ENCODE measurements at regions not wholly inside any gene's neighbourhood (a gene's known extent, or its start where the extent isn't known, plus 50 kb on each side); places are given as distances from the start of the nearest gene placed in this dataset.

DNA sequence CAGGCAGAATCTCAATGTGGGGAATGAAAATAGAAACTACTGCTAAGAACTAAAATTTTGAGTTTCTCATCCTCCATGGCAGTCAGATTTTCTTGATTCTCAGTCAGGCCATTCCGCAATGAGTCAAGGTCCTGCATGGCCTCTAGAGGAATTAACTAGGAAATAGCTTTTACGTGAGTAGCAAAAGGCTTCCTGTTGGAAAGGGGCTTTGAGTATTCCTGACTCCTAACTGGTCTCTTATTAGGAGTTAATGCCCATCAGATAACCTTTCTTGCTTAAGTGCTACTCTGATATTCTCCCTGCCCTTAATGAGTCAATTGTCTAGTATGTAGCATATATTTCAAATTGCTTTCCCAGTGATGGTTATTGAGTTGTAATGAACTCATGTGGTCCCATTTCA lies 65.7 kb upstream of the ARHGAP24 start:
- ChIA-PET POLR2A (no interaction called here), CTCF (no interaction called here)
- no peak overlapping the region for H3K4me3 ChIP-seq
- no peaks in the 10 kb centered on the region for H3K9me3 ChIP-seq
- no peaks in the 10 kb centered on the region for H3K4me1 ChIP-seq
- WGBS (ENCODE audit: missing lambda C conversion rate), result 94% methylated on average over 2 of the region's 2 CpGs
- DNase-seq (ENCODE audit: low read depth in 1 of 2, low spot score in 1 of 2), result no peak
- no peak for ATAC-seq
- no peak overlapping the region for H3K27ac ChIP-seq
- TF ChIP-seq EP300 (IDR thresholded peaks at IDR 0.05), result no peak
- TF ChIP-seq, protein P1, sequence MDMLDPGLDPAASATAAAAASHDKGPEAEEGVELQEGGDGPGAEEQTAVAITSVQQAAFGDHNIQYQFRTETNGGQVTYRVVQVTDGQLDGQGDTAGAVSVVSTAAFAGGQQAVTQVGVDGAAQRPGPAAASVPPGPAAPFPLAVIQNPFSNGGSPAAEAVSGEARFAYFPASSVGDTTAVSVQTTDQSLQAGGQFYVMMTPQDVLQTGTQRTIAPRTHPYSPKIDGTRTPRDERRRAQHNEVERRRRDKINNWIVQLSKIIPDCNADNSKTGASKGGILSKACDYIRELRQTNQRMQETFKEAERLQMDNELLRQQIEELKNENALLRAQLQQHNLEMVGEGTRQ (IDR thresholded peaks at IDR 0.05), result no peak
- no peak overlapping the region for H3K4me2 ChIP-seq
- no peak for FAIRE-seq

DNA sequence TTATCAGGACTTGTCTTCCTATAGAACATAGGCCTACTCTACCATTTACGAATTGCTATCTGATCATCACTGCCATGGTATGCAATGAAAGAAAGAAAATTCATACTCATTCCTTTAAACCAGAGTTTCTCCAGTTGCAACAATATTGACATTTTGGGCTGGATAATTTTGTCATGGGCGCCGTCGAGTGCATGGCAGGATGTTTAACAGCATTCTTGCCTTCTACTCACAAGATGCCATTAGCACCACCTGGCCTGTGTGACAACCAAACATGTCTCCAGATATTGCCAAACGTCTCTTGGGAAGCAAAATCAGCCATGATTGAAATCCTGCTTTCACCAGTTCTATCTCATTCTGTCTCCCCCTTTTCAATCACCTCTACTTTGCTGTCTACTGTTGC lies 63.6 kb upstream of the ARHGAP24 start:
- ChIA-PET CTCF (no interaction called here), POLR2A (no interaction called here)
- no peaks in the 10 kb centered on the region for H3K9me3 ChIP-seq
- TF ChIP-seq RAD21 (conservative IDR thresholded peaks at IDR 0.05 in 1 of 2, IDR thresholded peaks at IDR 0.05 in 1 of 2) (no peak), JUNB (IDR thresholded peaks at IDR 0.05) (no peak), FOXS1 (CRISPR knock-in tag; IDR thresholded peaks at IDR 0.05) (no peak), FOSB (CRISPR knock-in tag; IDR thresholded peaks at IDR 0.05) (no peak), SMC3 (IDR thresholded peaks at IDR 0.05) (no peak), EP300 (IDR thresholded peaks at IDR 0.05) (no peak), JUN (IDR thresholded peaks at IDR 0.05) (no peak), EHMT2 (IDR thresholded peaks at IDR 0.05; ENCODE audit: low read depth) (no peak), NPAS2 (CRISPR knock-in tag; IDR thresholded peaks at IDR 0.05; ENCODE audit: borderline replicate concordance) (no peak), ZNF302 (CRISPR knock-in tag; IDR thresholded peaks at IDR 0.05) (no peak), POLR2AphosphoS2 (conservative IDR thresholded peaks at IDR 0.05; ENCODE audit: low read length) (no peak), KDM1A (IDR thresholded peaks at IDR 0.05; ENCODE audit: low read depth) (no peak), CBX2 (IDR thresholded peaks at IDR 0.05; ENCODE audit: borderline replicate concordance, low read depth) (no peak)
- TF ChIP-seq, protein P2, sequence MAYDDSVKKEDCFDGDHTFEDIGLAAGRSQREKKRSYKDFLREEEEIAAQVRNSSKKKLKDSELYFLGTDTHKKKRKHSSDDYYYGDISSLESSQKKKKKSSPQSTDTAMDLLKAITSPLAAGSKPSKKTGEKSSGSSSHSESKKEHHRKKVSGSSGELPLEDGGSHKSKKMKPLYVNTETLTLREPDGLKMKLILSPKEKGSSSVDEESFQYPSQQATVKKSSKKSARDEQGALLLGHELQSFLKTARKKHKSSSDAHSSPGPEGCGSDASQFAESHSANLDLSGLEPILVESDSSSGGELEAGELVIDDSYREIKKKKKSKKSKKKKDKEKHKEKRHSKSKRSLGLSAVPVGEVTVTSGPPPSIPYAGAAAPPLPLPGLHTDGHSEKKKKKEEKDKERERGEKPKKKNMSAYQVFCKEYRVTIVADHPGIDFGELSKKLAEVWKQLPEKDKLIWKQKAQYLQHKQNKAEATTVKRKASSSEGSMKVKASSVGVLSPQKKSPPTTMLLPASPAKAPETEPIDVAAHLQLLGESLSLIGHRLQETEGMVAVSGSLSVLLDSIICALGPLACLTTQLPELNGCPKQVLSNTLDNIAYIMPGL (CRISPR knock-in tag; IDR thresholded peaks at IDR 0.05; ENCODE audit: borderline replicate concordance), result no peak
- TF ChIP-seq, protein P3, sequence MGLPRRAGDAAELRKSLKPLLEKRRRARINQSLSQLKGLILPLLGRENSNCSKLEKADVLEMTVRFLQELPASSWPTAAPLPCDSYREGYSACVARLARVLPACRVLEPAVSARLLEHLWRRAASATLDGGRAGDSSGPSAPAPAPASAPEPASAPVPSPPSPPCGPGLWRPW (IDR thresholded peaks at IDR 0.05), result no peak
- TF ChIP-seq, protein P4, sequence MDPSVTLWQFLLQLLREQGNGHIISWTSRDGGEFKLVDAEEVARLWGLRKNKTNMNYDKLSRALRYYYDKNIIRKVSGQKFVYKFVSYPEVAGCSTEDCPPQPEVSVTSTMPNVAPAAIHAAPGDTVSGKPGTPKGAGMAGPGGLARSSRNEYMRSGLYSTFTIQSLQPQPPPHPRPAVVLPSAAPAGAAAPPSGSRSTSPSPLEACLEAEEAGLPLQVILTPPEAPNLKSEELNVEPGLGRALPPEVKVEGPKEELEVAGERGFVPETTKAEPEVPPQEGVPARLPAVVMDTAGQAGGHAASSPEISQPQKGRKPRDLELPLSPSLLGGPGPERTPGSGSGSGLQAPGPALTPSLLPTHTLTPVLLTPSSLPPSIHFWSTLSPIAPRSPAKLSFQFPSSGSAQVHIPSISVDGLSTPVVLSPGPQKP (IDR thresholded peaks at IDR 0.05; ENCODE audit: low read depth, low read length), result no peak
- TF ChIP-seq, protein P5, sequence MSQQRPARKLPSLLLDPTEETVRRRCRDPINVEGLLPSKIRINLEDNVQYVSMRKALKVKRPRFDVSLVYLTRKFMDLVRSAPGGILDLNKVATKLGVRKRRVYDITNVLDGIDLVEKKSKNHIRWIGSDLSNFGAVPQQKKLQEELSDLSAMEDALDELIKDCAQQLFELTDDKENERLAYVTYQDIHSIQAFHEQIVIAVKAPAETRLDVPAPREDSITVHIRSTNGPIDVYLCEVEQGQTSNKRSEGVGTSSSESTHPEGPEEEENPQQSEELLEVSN (IDR thresholded peaks at IDR 0.05; ENCODE audit: borderline replicate concordance, low read depth), result no peak
- TF ChIP-seq, protein P1 (IDR thresholded peaks at IDR 0.05), result no peak
- FAIRE-seq (no peak), ATAC-seq (no peak), DNase-seq (ENCODE audit: low read depth in 1 of 2, low spot score in 1 of 2) (no peak)
- no peaks in the 10 kb centered on the region for H3K4me1 ChIP-seq
- no peak overlapping the region for H3K4me2 ChIP-seq
- no peak overlapping the region for H3K27ac ChIP-seq
- no peak overlapping the region for H3K4me3 ChIP-seq
- 77% methylated on average over 5 of the region's 5 CpGs for WGBS (ENCODE audit: missing lambda C conversion rate)

DNA sequence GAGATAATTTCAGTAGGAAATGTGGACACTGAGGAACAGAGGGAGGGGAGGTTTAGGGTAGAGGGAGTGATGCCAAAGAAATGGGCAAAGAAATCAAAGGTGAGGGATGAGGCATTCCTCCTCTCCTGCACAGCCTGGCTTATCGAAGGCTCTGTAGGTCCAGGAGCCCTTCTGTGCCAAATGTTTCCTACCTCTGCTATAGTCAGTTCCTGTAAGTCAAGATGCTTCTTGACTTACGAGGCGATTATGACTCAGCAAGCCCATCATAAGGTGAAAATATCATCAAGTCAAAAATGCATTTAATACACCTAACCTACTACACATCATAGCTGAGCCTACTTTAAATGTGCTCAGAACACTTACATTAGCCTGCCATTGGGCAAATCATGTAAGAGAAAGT lies 60.0 kb upstream of the ARHGAP24 start:
- 70% methylated on average over 3 of the region's 3 CpGs for WGBS (ENCODE audit: missing lambda C conversion rate)
- ATAC-seq (no peak), FAIRE-seq (no peak), DNase-seq (ENCODE audit: low read depth in 1 of 2, low spot score in 1 of 2) (no peak)
- POLR2A ChIA-PET, result no interaction called here
- CTCF ChIA-PET, result no interaction called here
- Histone ChIP-seq H3K4me2 (no peak overlapping the region), H3K4me3 (no peak overlapping the region), H3K9me3 (no peaks in the 10 kb centered on the region), H3K4me1 (no peaks in the 10 kb centered on the region), H3K27ac (no peak overlapping the region)
- TF ChIP-seq CBX2 (IDR thresholded peaks at IDR 0.05; ENCODE audit: borderline replicate concordance, low read depth) (no peak), MAZ (IDR thresholded peaks at IDR 0.05; ENCODE audit: borderline replicate concordance, low read depth, low read length) (no peak), HOXA7 (CRISPR knock-in tag; IDR thresholded peaks at IDR 0.05) (no peak), RAD21 (conservative IDR thresholded peaks at IDR 0.05 in 1 of 2, IDR thresholded peaks at IDR 0.05 in 1 of 2) (no peak), EP300 (IDR thresholded peaks at IDR 0.05) (no peak)
- TF ChIP-seq, protein P6, sequence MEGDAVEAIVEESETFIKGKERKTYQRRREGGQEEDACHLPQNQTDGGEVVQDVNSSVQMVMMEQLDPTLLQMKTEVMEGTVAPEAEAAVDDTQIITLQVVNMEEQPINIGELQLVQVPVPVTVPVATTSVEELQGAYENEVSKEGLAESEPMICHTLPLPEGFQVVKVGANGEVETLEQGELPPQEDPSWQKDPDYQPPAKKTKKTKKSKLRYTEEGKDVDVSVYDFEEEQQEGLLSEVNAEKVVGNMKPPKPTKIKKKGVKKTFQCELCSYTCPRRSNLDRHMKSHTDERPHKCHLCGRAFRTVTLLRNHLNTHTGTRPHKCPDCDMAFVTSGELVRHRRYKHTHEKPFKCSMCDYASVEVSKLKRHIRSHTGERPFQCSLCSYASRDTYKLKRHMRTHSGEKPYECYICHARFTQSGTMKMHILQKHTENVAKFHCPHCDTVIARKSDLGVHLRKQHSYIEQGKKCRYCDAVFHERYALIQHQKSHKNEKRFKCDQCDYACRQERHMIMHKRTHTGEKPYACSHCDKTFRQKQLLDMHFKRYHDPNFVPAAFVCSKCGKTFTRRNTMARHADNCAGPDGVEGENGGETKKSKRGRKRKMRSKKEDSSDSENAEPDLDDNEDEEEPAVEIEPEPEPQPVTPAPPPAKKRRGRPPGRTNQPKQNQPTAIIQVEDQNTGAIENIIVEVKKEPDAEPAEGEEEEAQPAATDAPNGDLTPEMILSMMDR (IDR thresholded peaks at IDR 0.05), result no peak
- TF ChIP-seq, protein P7, sequence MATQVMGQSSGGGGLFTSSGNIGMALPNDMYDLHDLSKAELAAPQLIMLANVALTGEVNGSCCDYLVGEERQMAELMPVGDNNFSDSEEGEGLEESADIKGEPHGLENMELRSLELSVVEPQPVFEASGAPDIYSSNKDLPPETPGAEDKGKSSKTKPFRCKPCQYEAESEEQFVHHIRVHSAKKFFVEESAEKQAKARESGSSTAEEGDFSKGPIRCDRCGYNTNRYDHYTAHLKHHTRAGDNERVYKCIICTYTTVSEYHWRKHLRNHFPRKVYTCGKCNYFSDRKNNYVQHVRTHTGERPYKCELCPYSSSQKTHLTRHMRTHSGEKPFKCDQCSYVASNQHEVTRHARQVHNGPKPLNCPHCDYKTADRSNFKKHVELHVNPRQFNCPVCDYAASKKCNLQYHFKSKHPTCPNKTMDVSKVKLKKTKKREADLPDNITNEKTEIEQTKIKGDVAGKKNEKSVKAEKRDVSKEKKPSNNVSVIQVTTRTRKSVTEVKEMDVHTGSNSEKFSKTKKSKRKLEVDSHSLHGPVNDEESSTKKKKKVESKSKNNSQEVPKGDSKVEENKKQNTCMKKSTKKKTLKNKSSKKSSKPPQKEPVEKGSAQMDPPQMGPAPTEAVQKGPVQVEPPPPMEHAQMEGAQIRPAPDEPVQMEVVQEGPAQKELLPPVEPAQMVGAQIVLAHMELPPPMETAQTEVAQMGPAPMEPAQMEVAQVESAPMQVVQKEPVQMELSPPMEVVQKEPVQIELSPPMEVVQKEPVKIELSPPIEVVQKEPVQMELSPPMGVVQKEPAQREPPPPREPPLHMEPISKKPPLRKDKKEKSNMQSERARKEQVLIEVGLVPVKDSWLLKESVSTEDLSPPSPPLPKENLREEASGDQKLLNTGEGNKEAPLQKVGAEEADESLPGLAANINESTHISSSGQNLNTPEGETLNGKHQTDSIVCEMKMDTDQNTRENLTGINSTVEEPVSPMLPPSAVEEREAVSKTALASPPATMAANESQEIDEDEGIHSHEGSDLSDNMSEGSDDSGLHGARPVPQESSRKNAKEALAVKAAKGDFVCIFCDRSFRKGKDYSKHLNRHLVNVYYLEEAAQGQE (IDR thresholded peaks at IDR 0.05), result no peak
